NT2/D1 (cell line): ENCODE measurements at regions not wholly inside any gene's neighbourhood (a gene's known extent, or its start where the extent isn't known, plus 50 kb on each side); places are given as distances from the start of the nearest gene placed in this dataset.

Experiments used
- SUZ12 ChIP-seq: IDR thresholded peaks from 2 replicates; pipeline ENCODE4 v1.6.1; 2011; ENCODE audit not compliant: insufficient read length, insufficient read depth; ENCODE audit errors: extremely low read depth
- ZNF274 ChIP-seq: IDR thresholded peaks from 2 replicates; pipeline ENCODE4 v1.6.1; 2011; ENCODE audit warnings: mild to moderate bottlenecking, low read depth, low read length

DNA sequence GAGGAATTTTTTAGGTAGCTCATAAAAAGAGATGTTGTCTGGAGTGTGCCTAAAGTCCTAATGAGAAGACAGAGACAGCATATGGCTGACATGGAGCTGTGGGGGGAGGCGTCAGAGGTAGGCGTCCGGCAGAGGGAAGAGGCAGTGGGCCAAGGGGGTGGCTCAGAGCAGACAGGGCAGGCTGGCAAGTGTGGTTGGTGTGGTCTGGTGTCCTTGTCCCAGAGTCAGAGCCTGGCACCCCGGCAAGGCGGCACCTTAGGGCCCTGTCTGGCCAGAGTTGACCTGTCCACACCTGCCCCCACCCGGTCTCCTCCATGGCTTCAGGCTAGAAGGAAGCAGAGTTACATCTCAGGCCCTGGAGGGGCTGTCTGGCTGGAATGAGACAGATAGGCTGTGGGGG lies 220.3 kb upstream of the ZNF32 start:
- TF ChIP-seq ZNF274, result no peak
- no peak for TF ChIP-seq SUZ12
